Motor neuron (in vitro differentiated cells): ENCODE measurements at regions not wholly inside any gene's neighbourhood (a gene's known extent, or its start where the extent isn't known, plus 50 kb on each side); places are given as distances from the start of the nearest gene placed in this dataset.

Source experiments
- ATAC-seq, 8 experiments: fragments of 200-7000 bp; cut with Tn5 transposase; replicated peaks in 6 of 8; 2 replicates each; pipeline ENCODE4 v1.8.0; 2021; ENCODE audit warnings: mild to moderate bottlenecking in 8 of 8, moderate library complexity in 8 of 8
- H3K27ac ChIP-seq, 2 donors: fragments of 250-450 bp; sonication (Bioruptor Pico); 2 replicates each; pipeline ENCODE4 v1.9.0; 2021; ENCODE audit warnings: antibody characterized with exemption in 2 of 2, mild to moderate bottlenecking in 2 of 2, moderate library complexity in 1 of 2
- H3K4me1 ChIP-seq, 2 donors: fragments of 250-450 bp; sonication (Bioruptor Pico); replicated peaks in 1 of 2; 2 replicates each; pipeline ENCODE4 v1.6.1; 2021; ENCODE audit warnings: antibody characterized with exemption in 2 of 2, mild to moderate bottlenecking in 2 of 2, moderate library complexity in 1 of 2
- H3K4me3 ChIP-seq, 5 donors: fragments of 250-450 bp; sonication (Bioruptor Pico); 2 replicates each; pipeline ENCODE4 v1.9.0; 2021; ENCODE audit warnings: antibody characterized with exemption in 5 of 5, mild to moderate bottlenecking in 5 of 5, moderate library complexity in 4 of 5
- WGBS, 10 experiments: fragments of 450-650 bp; shearing (Covaris generic); methylation state at CpG; one replicate each; pipeline ENCODE4 v1.0.0; 2022; 5-methylcytosine and 5-hydroxymethylcytosine counted together
- in situ Hi-C, 9 experiments: fragments of 400-800 bp; cut with MboI; loops; one replicate each; pipeline ENCODE4 v1.15.0; 2021; ENCODE audit warnings: low sequenced_read_pairs in 9 of 9, low pct_unique_long_range_greater_than_20kb in 2 of 9; ENCODE audit not compliant: unreplicated experiment in 9 of 9

DNA sequence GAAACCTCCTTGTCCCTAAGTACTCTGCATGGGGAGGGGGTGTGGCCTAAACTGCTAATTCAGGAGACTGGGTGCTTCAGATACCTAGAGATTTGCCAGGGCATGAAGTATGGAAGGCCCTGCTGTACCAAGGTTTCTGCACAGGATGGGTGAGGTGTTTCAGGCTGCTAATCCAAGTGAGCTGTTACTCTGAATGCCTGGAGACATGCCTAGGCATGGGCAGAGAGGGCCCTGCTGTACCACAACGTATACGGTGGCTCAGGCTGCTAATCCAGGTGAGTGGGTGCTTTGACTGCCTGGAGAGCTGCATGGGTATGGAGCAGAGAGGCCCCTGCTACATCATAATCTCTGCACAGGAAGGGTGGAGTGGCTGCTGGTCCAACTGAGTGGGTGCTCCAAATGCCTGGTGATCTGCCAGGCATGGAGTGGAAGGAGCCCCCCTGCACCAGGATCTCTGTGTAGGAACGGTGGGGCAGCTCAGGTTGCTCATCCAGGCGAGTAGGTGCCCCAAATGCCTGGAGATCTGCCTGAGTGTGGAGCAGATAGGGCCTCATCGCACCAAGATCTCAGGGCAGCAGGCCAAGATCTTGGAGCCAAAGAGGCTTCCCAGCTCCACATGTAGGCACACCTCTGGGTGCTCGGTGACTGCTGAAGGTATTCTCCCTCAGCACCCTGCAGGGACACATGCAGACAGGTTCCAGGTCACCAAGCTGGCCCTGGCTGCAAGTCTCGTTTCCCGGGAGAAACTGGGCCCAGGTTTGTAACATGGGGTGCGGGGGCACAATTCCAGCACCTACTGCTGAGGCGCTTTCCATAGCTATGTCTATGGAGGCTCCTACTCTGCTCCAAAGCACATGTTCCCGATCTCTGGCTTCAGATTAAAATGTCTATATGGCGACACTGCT is 252.5 kb upstream of the PLXNA2 start:
- in situ Hi-C loops: no loop called here
- 20 to 94% (median 89%) methylated on average over 1 to 11 of the region's 12 CpGs; no CpG with 5 or more reads in 4 of the 10 experiments for WGBS, 10 experiments
- H3K27ac ChIP-seq: no peak overlapping the region
- H3K4me3 ChIP-seq: no peak overlapping the region
- peaks cover 0 to 10% of the 10 kb centered on the region in 2 donors for H3K4me1 ChIP-seq
- ATAC-seq: no peak

DNA sequence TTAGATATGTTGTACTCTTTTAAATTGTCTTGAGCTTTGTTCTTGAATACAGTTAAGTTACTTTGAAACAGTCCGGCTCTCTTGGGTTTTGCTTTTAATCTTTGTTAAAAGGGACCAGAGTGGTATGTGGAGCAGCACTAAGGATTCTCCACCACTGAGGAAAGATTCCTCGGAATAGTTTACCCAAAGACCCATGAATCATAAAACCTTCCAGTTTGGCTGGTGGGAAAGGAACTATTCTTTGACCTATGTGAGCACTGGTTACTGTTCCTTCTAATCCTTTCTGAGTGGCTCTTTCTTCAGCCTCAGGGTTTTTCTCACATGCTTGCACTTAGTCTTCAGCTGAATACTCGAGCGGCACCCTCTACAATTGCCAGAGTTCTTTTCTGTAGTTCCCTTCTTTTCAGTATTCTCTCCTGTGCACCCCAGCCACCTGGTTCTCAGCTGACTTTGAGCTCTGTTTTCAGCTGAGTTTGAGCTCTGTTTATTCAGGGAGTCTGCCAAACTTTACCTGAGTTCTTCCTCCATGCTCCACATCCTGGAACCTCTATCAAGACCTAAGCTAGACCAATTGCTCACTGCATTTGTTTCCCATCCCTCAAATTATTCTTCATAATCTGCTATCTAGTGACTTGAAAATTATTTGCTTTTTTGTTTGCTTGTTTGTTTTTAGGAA is 253.8 kb upstream of the PLXNA2 start:
- in situ Hi-C loops: no loop called here
- ATAC-seq: no peak
- no peak overlapping the region for H3K27ac ChIP-seq
- H3K4me3 ChIP-seq: no peak overlapping the region
- H3K4me1 ChIP-seq: peaks cover 0 to 10% of the 10 kb centered on the region in 2 donors
- WGBS, 10 experiments: 14 to 93% (median 82%) methylated on average over 2 to 4 of the region's 4 CpGs; no CpG with 5 or more reads in 1 of the 10 experiments

DNA sequence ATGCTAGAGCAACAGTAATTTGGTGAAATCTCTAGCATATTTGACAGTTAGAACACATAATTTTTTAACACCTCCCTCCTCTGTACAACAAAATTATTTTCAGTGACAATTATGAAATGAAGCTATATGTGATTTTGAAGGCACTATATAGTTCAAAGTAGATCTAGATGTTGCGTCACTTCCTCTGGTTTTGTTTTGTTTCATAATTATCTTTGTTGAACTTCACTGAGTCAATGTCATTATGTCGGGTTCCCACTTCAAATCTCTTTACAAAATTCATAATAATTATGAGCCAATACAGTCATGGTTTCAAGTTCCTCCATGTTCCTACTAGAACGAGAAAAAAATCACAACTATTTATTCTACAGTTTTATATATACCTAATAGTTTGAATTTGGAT is 254.8 kb upstream of the PLXNA2 start:
- no peak for ATAC-seq
- peaks cover 0 to 12% of the 10 kb centered on the region in 2 donors for H3K4me1 ChIP-seq
- in situ Hi-C loops: no loop called here
- WGBS, 10 experiments: 45 to 100% (median 87%) methylated on average over 1 to 3 of the region's 3 CpGs
- H3K4me3 ChIP-seq: no peak overlapping the region
- H3K27ac ChIP-seq: no peak overlapping the region

DNA sequence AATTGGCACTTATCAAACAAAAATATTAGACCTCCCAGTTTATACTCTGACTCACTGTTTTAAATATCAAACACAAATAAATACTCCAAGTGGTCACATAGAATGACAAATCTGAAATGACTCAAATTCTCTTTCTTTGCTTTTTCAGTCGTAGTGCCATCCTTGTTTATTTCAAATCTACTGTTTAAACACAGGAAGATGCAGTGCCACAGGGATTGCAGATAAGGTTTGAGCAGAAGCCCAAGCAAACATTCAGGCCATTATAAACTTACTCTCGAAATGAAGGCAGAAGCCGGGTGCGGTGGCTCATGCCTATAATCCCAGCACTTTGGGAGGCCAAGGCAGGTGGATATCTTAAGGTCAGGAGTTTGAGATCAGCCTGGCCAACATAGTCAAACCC is 255.4 kb upstream of the PLXNA2 start:
- in situ Hi-C loops: no loop called here
- 0 to 100% (median 90%) methylated on average over 1 to 4 of the region's 4 CpGs; no CpG with 5 or more reads in 2 of the 10 experiments for WGBS, 10 experiments
- peak in 1 of 8 experiments; percentile 19 for ATAC-seq
- Histone ChIP-seq H3K27ac (no peak overlapping the region), H3K4me1 (peaks cover 0 to 15% of the 10 kb centered on the region in 2 donors), H3K4me3 (no peak overlapping the region)

DNA sequence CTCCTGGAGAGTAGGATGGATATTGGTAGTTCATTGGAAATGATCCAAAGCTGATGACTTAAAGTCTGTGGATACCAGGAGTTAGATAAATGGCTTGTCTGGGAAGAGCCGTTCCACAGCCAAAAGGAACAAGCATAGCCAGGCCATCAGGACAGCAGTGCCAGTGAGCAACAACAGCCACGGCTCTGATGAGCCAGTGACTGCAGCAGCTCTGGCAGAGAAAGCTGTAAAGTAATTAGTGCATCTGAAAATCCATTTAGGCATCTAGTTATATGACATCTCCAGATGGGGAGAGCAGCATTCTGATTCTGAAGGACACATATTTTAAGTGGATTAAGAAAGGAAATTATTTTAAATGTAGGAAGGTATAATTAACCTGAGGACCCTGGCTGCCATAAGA is 256.2 kb upstream of the PLXNA2 start:
- WGBS, 10 experiments: 0 to 60% (median 15%) methylated on average over 1 to 2 of the region's 2 CpGs; no CpG with 5 or more reads in 3 of the 10 experiments
- ATAC-seq: peak in 5 of 8 experiments; percentile 63 to 93 (median 74)

DNA sequence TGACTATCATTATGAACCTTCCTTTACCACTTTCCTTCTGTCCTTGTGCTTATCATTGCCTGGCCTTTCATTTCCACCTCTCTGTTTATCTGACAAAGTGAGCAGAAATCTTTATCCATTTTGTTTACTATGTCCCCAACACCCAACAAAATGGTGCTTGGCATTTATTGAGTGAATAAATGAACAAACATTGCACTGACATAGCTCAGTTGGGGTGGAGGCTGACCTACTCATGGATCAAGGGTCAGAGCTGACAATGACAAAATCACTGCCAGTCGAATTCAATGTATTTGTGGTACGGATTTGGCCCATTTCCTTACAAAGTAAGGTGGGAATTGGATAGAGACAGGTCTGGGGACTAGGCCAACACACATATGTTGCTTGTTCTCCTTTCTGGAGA is 257.4 kb upstream of the PLXNA2 start:
- H3K4me3 ChIP-seq: no peak overlapping the region
- WGBS, 10 experiments: 0 to 86% (median 67%) methylated on average over 1 to 2 of the region's 2 CpGs; no CpG with 5 or more reads in 4 of the 10 experiments
- H3K27ac ChIP-seq: no peak overlapping the region
- in situ Hi-C loops: no loop called here
- peaks cover 0 to 15% of the 10 kb centered on the region in 2 donors for H3K4me1 ChIP-seq
- ATAC-seq: no peak

More for the DNA sequence above, 256.2 kb upstream of the PLXNA2 start:
- Histone ChIP-seq H3K27ac (no peak overlapping the region), H3K4me3 (no peak overlapping the region), H3K4me1 (peaks cover 0 to 15% of the 10 kb centered on the region in 2 donors)
- in situ Hi-C loops: no loop called here

DNA sequence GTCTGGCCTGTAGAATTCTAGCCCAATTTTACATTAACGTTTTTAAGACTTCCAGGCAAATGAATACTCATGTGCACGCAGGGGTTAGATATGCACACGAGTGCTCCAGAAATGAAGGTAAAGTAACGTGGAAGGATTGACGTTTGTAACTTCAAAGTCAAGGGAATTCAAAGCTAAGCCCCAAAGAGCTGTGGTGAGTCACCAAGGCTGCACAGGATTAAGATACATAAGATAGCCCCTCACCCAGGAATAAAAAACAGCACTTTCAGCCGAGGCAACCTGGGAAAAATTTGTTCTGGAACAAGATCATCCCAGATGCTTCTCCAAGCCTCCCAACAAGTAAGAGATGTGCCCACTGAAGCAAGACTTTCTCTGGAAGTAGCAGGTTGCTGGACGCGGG is 259.6 kb upstream of the PLXNA2 start:
- Histone ChIP-seq H3K4me3 (no peak overlapping the region), H3K4me1 (peaks cover 0 to 15% of the 10 kb centered on the region in 2 donors), H3K27ac (no peak overlapping the region)
- ATAC-seq: no peak
- WGBS, 10 experiments: 0 to 95% (median 72%) methylated on average over 1 to 8 of the region's 8 CpGs
- in situ Hi-C loops: no loop called here

DNA sequence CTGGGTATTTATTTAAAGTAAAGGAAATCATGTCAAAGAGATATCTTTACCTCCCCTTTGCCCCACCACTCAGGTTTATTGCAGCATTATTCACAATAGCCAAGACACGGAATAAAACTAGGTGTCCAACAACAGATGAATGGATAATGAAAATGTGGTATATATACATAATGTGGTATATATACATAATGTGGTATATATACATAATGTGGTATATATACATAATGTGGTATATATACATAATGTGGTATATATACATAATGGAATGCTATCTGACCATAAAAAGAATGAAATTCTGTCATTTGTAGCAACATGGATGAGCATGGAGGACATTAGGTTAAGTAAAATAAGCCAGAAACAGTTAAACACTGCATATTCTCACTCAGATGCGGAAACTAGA is 262.6 kb upstream of the PLXNA2 start:
- in situ Hi-C loops: no loop called here
- ATAC-seq: peak in 2 of 8 experiments; percentile 40 to 47
- peaks cover 17 to 31% of the 10 kb centered on the region in 2 donors for H3K4me1 ChIP-seq
- H3K27ac ChIP-seq: no peak overlapping the region
- WGBS, 10 experiments: 30 to 100% (median 84%) methylated on average over 1 to 2 of the region's 2 CpGs
- no peak overlapping the region for H3K4me3 ChIP-seq

DNA sequence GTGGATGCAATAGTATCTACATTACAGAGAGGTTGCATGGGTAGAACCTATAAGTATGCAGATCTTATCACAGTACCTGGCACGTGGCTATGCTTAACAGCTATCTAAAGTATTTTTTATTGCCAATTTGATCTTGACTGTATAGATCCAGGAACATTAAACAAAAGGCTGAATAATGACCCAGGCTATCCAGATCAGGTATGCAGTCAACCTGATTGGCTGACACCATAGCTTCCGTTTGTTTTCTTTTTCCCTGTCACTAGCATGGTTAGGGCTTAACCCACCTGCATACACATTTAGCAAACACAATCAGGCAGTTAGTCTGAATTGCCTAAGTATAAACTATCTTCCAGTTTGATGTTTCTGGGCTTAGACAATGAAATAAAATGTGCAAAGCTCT is 264.9 kb upstream of the PLXNA2 start:
- Histone ChIP-seq H3K27ac (no peak overlapping the region), H3K4me1 (peaks cover 17 to 30% of the 10 kb centered on the region in 2 donors), H3K4me3 (no peak overlapping the region)
- WGBS, 10 experiments: 0 to 100% (median 67%) methylated on average over 1 to 2 of the region's 2 CpGs; no CpG with 5 or more reads in 1 of the 10 experiments
- in situ Hi-C loops: no loop called here
- ATAC-seq: no peak

DNA sequence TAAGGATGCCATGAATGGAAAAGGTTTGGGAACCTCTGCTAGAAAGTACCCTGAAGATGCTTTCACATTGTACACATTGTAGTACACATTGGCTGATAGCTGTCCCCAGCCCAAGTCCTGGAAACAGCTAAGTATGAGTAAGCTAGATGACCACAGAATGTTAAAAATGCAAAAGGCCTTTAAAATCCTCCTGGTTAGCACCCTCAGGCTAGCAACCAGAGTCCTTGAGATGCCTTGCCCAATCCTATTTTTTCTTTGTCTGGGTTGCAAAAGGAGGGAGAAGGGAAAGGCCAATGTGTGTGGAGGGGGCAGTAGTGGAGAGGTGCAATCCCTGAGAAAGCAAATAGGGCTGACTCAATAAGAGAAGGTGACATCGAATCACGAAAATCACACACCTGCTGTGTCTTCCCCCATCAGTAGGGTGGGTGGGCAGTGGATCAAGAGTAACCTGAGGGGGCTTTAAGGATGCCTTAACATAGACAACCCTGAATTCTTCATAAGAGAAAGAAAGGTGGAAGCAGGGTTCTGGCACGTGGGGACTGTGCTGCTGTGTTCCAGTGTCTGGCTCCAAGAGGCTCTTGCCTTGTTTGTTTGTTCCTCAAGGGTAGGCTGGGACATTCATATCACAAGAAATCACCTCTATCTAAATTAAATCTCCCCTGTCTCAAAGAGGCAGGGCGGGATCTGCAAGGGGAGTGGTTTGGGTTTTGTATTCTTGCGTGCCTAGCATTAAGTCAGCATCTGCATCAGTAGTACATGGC is 266.2 kb upstream of the PLXNA2 start:
- peak in 4 of 8 experiments; percentile 33 to 97 (median 69) for ATAC-seq
- H3K27ac ChIP-seq: peak overlapping the region; percentile 1 to 49
- 70 to 100% (median 92%) methylated on average over 1 to 4 of the region's 5 CpGs; no CpG with 5 or more reads in 6 of the 10 experiments for WGBS, 10 experiments

DNA sequence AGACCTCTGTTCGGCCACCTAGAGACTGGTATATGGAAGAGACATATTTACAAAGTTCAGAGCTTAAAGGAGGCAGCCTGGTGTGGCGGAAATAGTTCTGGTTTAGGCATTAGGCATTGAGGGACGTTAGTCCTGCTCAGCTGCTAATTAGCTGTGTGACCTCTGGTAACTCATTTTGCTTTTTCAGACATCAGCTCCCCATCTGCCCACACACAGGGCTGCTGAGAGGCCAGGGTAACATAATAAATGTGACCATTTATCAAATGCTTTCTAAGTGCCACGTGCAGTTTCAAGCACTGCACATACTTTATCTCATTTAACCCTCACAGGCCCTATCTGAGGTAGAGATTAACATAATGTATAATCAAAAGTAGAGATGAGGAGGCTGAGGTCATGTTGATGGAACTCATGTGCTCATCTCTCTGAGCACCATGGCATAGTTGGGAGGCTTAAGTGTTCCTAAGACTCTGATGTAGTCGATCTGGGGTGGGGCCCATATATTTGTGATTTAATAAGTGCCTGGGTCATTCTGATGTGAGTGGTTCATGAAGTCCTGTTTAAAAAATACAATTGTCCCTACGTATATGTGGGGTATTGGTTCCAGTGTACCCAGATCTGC is 267.2 kb upstream of the PLXNA2 start:
- in situ Hi-C loops: no loop called here
- Histone ChIP-seq H3K27ac (peak overlapping the region in 1 of 2 donors; percentile 1), H3K4me3 (no peak overlapping the region), H3K4me1 (peaks cover 17 to 28% of the 10 kb centered on the region in 2 donors)
- peak in 6 of 8 experiments; percentile 11 to 92 (median 88) for ATAC-seq
- 18 to 78% (median 53%) methylated on average over 1 to 6 of the region's 6 CpGs; no CpG with 5 or more reads in 2 of the 10 experiments for WGBS, 10 experiments

More for the DNA sequence above, 266.2 kb upstream of the PLXNA2 start:
- Histone ChIP-seq H3K4me1 (peaks cover 17 to 28% of the 10 kb centered on the region in 2 donors), H3K4me3 (no peak overlapping the region)
- in situ Hi-C loops: no loop called here

DNA sequence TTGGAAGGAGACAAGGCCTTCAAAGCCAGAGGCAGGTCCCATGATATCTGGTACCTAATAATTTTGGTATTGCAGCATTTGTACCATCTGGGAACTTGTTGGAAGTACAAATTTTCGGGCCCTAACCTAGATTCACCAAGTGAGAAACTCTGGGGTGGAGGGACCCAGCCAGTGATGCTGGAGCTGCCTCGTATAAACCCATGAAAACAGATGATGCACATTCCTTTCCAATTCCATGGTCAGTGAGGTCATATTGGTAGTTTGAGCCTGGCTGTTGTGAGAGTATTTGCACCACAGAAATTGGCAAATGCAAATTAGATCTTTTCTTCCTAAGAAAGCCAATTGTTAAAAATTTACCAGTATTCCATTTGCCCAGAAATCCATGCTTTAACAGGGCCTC is 269.6 kb upstream of the PLXNA2 start:
- in situ Hi-C loops: no loop called here
- Histone ChIP-seq H3K27ac (no peak overlapping the region), H3K4me1 (peaks cover 17 to 28% of the 10 kb centered on the region in 2 donors), H3K4me3 (no peak overlapping the region)
- ATAC-seq: no peak
- WGBS, 10 experiments: 0 to 93% (median 33%) methylated on average over 1 to 2 of the region's 2 CpGs; no CpG with 5 or more reads in 2 of the 10 experiments
